Skeletal muscle satellite cell (primary cell): ENCODE measurements at regions not wholly inside any gene's neighbourhood (a gene's known extent, or its start where the extent isn't known, plus 50 kb on each side); places are given as distances from the start of the nearest gene placed in this dataset.
"Not testable (repeated sequence)": the region's sequence is repeated elsewhere in the genome, so short reads cannot be mapped to it uniquely, and the experiment has no call there.

Experiments
- H3K27me3 ChIP-seq: 2 replicates; pipeline ENCODE4 v1.7.0; 2013; ENCODE audit warnings: low read length; ENCODE audit not compliant: control insufficient read depth, insufficient read depth
- H3K36me3 ChIP-seq: 2 replicates; pipeline ENCODE4 v1.7.0; 2013; ENCODE audit warnings: mild to moderate bottlenecking, control low read depth, low read length; ENCODE audit not compliant: insufficient read depth
- H3K4me1 ChIP-seq: 2 replicates; pipeline ENCODE4 v1.7.0; 2013; ENCODE audit warnings: low read length; ENCODE audit not compliant: control insufficient read depth, insufficient read depth
- H3K4me2 ChIP-seq: 2 replicates; pipeline ENCODE4 v1.7.0; 2013; ENCODE audit warnings: mild to moderate bottlenecking, low read length
- H3K4me3 ChIP-seq: 2 replicates; pipeline ENCODE4 v1.7.0; 2013; ENCODE audit warnings: low read length
- H3K9ac ChIP-seq: 2 replicates; pipeline ENCODE4 v1.7.0; 2013; ENCODE audit warnings: mild to moderate bottlenecking, low read depth, low read length, moderate library complexity
- H3K9me3 ChIP-seq: replicated peaks from 2 replicates; pipeline ENCODE4 v1.7.0; 2013; ENCODE audit warnings: mild to moderate bottlenecking, control low read depth, low read length

DNA sequence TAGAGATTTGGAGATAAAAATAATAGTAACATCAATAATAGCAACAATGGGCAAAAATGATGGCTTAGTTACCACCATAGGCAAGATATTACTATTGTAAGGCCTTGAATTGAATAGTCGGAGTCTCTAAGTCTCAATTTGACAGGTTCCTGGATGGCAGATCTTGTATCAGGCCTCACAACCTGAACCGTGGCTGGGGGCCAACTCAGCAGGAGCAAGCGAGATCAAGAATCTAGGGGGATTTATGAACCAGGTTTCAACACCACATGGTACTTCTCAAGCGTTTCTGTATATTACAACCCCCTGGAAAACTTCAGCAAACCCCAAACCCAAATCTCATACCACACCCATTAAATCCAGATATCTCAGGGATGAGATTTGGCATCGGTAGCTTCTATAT lies 573.8 kb downstream of the LIG4 start:
- Histone ChIP-seq H3K27me3 (no peaks in the 10 kb centered on the region), H3K4me1 (no peaks in the 10 kb centered on the region), H3K4me3 (no peak overlapping the region), H3K36me3 (no peaks in the 10 kb centered on the region), H3K9me3 (peaks cover 16% of the 10 kb centered on the region), H3K9ac (no peak overlapping the region), H3K4me2 (no peak overlapping the region)

DNA sequence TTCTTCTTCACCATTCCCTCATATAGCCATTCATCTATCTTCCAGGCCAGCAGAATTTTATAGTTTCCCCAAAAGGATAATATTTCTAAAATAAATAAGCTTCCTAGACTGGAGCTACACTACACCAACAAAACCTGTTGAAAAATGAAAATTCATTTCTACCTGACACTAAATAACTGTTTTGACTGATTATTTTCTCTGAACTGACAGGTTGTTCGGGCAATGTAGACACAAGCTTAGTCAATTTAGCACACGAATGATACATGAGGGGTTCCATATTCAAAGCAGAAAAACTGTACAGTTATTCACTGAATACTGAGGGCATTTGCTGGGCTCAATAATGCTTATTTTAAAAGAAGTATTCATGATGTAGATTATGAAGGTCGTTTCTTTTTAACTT lies 589.7 kb downstream of the LIG4 start:
- no peaks in the 10 kb centered on the region for H3K27me3 ChIP-seq
- H3K4me3 ChIP-seq, result no peak overlapping the region
- H3K9me3 ChIP-seq, result peaks cover 7% of the 10 kb centered on the region
- no peaks in the 10 kb centered on the region for H3K4me1 ChIP-seq
- H3K4me2 ChIP-seq, result no peak overlapping the region
- H3K36me3 ChIP-seq, result no peaks in the 10 kb centered on the region
- H3K9ac ChIP-seq, result no peak overlapping the region

DNA sequence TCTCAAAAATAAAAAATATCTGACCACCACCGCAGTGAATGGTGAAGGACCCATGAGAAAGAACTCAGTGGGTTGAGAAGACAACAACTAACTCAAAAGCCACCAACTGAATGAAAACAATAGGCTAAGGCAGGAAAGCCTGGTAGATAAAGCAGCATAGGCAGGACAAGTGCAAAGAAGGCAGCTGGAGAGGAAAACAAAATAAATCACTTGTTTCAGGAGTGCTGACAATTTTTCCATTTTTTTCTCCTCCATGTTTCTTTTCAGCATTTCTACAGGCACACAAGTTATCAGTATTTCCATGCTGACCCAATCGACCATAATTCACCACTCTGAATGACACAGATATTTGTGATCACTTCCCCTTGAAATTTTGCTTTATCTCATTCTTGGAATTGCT lies 597.8 kb downstream of the LIG4 start:
- Histone ChIP-seq H3K27me3 (no peaks in the 10 kb centered on the region), H3K9me3 (peaks cover 6% of the 10 kb centered on the region), H3K4me2 (no peak overlapping the region), H3K9ac (no peak overlapping the region), H3K4me3 (no peak overlapping the region), H3K4me1 (no peaks in the 10 kb centered on the region), H3K36me3 (no peaks in the 10 kb centered on the region)

DNA sequence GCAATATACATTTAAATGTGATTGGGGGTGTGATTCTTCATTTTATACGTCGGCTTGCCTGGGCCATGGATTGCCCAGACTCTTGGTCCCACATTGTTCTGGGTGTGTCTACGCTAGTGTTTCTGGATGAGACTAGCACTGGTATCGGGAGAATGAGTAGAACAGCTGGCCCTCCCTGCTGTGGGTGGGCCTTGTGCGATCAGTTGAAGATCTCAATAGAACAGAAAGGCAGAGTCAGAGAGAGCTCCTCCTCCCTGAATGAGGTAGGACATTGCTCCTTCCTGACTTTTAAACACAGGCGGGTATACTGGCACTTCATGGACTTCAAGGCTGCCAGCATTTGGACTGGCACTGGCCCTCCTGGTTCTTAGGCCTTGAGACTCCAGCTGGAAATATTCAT lies 603.0 kb downstream of the LIG4 start:
- Histone ChIP-seq H3K27me3 (no peaks in the 10 kb centered on the region), H3K4me3 (no peak overlapping the region), H3K4me1 (no peaks in the 10 kb centered on the region), H3K9me3 (peaks cover 2% of the 10 kb centered on the region), H3K9ac (no peak overlapping the region), H3K36me3 (no peaks in the 10 kb centered on the region), H3K4me2 (no peak overlapping the region)

DNA sequence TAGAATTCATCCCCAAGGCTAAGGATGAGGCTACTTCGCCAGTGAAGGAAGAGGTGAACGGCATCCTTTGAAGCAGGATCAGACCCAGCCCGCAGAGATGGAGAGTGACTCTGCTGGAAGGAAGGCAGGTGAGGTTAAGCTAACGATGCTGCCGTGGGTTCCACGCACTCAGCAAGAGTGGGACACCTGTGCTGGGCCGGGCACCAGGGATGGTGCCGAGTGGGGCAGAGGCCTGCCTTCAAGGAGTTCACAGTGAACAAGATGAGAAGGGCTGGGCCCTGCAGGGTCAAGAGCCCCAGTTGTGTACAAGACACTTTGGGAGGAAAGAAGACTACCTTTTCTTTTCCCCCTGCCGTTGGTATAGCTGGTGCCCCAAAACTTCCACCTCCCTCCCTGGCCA lies 606.6 kb downstream of the LIG4 start:
- Histone ChIP-seq H3K4me3 (no peak overlapping the region), H3K9ac (no peak overlapping the region), H3K4me2 (no peak overlapping the region), H3K4me1 (no peaks in the 10 kb centered on the region), H3K9me3 (peaks cover 2% of the 10 kb centered on the region), H3K36me3 (no peaks in the 10 kb centered on the region), H3K27me3 (no peaks in the 10 kb centered on the region)

DNA sequence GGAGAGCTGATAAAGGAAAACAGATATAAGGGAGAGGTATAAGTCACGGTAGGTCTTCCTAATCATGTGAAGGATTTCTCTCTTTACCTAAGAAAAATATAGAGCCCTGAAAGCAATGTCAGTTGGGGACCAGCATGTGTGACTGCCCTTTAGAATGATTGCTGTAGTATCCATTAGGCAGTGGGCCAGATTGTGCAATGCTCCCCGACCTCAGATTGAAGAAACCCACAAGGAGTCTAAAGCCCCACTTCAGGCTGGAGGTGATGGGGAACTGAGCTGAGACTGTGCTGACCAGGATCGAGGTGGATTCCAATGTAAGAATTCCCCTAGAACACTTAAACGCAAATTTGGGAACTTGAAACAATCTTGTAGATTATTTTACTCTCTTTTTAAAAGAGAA lies 614.4 kb downstream of the LIG4 start:
- Histone ChIP-seq H3K4me3 (no peak overlapping the region), H3K9me3 (peaks cover 8% of the 10 kb centered on the region), H3K4me2 (no peak overlapping the region), H3K27me3 (no peaks in the 10 kb centered on the region), H3K36me3 (no peaks in the 10 kb centered on the region), H3K4me1 (no peaks in the 10 kb centered on the region), H3K9ac (no peak overlapping the region)

DNA sequence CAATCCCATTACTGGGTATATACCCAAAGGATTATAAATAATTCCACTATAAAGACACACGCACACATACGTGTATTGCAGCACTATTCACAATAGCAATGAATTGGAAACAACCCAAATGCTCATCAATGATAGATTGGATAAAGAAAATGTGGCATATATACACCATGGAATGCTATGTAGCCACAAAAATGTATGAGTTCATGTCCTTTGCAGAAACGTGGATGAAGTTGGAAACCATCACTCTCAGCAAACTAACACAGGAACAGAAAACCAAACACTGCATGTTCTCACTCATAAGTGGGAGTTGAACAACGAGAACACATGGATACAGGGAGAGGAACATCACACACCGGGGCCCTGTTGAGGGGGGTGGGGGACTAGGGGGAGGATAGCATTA lies 619.0 kb downstream of the LIG4 start:
- H3K9ac ChIP-seq, H3K4me3 ChIP-seq, H3K4me1 ChIP-seq, H3K27me3 ChIP-seq, H3K4me2 ChIP-seq, H3K9me3 ChIP-seq, H3K36me3 ChIP-seq: not testable (repeated sequence)

DNA sequence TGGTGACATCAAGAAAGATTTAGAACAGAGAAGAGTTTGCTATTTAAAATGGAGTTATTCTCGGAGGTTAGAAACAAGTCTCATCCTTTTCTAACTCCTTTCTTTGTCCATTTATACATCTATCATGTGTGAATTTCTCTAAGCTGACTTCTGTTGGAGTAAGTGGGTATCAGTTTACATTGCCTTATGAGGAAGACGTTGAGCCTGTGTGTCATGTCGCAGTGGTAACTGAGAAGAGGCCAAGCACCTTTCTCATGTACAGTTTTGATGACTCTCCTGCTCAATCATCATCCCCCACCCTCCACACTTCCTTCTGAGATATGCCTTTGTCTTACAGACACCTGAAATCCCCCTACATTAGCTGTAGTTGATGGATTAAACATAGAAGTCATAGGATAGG lies 624.8 kb downstream of the LIG4 start:
- Histone ChIP-seq H3K9me3 (no peaks in the 10 kb centered on the region), H3K4me2 (no peak overlapping the region), H3K27me3 (no peaks in the 10 kb centered on the region), H3K4me1 (no peaks in the 10 kb centered on the region), H3K9ac (no peak overlapping the region), H3K4me3 (no peak overlapping the region), H3K36me3 (no peaks in the 10 kb centered on the region)

DNA sequence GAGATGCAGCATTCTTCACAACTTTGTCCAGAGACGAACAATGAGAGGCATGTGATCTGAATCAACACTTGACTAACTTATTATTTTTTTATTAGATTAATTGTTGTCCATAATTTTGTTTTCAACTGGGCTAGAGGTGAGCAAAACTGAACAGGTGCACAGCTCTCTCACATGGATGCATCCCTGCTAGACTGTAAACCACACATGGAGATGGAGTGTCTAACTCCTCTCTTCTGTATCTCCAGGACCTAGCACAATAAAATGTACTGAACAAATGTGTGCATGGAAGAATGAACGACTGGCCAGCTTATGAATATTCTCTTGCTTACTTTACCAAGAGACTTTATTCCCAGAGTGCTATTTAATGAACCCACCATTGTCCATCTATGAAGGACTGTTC lies 627.7 kb downstream of the LIG4 start:
- H3K36me3 ChIP-seq, result no peaks in the 10 kb centered on the region
- H3K4me3 ChIP-seq, result no peak overlapping the region
- no peaks in the 10 kb centered on the region for H3K27me3 ChIP-seq
- H3K4me2 ChIP-seq, result no peak overlapping the region
- H3K4me1 ChIP-seq, result no peaks in the 10 kb centered on the region
- no peaks in the 10 kb centered on the region for H3K9me3 ChIP-seq
- no peak overlapping the region for H3K9ac ChIP-seq

DNA sequence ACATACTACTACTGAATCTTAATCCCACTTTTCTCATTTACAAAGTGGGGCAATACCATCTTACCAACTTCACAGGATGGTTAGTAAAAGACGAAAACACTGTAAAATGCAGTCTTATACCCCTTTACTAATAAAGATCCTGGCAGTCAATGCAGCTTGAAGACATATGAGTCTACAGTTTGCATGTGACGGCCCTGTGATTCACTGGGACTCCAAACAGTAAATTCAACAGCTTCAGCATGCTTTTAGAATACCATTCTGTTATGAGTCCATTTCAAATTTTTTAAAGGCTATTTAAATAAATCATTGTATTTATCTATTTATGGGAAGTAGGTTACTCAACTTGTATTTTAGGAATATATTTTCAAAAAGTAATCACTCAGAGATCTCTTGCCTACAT lies 629.1 kb downstream of the LIG4 start:
- H3K27me3 ChIP-seq, result no peaks in the 10 kb centered on the region
- H3K9me3 ChIP-seq, result peaks cover 3% of the 10 kb centered on the region
- H3K36me3 ChIP-seq, result no peaks in the 10 kb centered on the region
- no peak overlapping the region for H3K4me2 ChIP-seq
- H3K4me3 ChIP-seq, result no peak overlapping the region
- no peaks in the 10 kb centered on the region for H3K4me1 ChIP-seq
- H3K9ac ChIP-seq, result no peak overlapping the region

DNA sequence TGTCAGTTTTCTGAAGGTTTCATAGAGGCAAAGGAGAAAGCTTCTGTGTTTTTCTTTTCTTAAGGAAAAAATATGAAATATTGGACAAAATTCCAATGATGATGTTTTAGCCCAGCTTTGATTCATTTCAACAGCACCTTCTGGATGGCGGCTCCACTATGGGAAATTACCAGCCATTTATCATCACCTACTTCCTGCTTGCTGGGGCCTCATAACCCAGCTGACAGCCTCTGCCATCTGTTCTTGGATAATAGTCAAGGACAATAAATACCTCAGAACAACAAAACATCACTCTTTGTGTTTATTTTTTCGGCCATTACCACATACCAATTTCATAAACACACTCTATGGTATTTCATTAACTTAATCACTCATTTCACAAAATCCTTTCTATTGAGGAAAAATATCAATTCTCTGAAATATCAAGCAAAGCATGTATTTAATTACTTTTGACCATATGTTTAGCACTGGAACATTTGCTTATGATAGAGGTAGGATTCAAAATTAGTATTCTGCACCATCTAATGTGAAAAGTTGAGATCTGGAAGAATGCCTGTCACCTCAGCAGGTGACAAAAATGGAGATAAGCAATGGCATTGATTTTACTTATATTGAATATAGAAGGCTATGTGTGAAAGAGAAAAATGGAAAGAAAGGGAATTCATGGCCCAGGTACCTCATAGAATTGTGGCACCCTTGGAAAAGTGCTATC lies 629.7 kb downstream of the LIG4 start:
- no peaks in the 10 kb centered on the region for H3K4me1 ChIP-seq
- no peak overlapping the region for H3K9ac ChIP-seq
- H3K9me3 ChIP-seq, result peaks cover 3% of the 10 kb centered on the region
- H3K36me3 ChIP-seq, result no peaks in the 10 kb centered on the region
- no peaks in the 10 kb centered on the region for H3K27me3 ChIP-seq
- H3K4me3 ChIP-seq, result no peak overlapping the region
- H3K4me2 ChIP-seq, result no peak overlapping the region

DNA sequence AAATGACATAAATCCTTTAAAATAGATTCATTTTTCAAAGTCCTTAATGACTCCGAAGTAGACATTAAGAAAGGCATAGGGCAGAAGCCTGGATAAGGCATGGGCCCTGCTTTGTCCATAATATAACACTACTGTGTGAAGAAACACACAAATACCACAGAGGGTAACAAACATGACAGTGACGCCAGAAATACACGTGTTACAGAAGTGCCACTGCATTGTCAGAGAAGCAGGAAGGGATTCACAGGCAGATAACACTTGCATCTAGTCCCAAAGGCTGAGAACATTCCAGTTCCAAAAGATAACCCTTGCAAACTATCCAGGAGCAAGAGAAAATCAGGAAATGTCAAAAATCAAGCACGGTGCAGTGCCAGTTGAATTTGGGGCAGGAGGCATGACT lies 633.2 kb downstream of the LIG4 start:
- Histone ChIP-seq H3K4me3 (no peak overlapping the region), H3K36me3 (no peaks in the 10 kb centered on the region), H3K4me2 (no peak overlapping the region), H3K9me3 (peaks cover 6% of the 10 kb centered on the region), H3K4me1 (no peaks in the 10 kb centered on the region), H3K9ac (no peak overlapping the region), H3K27me3 (no peaks in the 10 kb centered on the region)
